ENCODE measurements at regions not wholly inside any gene's neighbourhood (a gene's known extent, or its start where the extent isn't known, plus 50 kb on each side); places are given as distances from the start of the nearest gene placed in this dataset.

DNA sequence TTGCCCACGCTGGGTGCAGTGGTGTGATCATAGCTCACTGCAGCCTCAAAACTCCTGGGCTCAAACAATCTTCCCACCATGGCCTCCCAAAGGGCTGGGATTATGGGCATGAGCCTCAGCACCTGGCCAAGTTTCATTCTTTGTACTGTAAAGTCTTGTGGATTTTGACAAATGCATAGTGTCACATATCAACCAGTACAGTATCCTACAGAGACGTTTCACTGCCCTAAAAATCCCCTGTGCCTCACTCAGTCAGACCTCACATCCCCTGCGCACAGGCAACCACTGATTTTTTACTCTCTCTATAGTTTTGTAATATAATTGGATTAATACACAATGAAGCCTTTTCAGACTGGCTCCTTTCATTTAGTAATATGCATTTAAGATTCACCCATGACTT, 130.7 kb upstream of the UBE2E1 start:
- no peaks in the 10 kb centered on the region for H3K9me3 Mint-ChIP-seq (ENCODE audit: low read depth, unreplicated experiment)
- intact Hi-C loops (cut with micrococcal nuclease; ENCODE audit: unreplicated experiment), result no loop called here
- TF ChIP-seq, protein P1, sequence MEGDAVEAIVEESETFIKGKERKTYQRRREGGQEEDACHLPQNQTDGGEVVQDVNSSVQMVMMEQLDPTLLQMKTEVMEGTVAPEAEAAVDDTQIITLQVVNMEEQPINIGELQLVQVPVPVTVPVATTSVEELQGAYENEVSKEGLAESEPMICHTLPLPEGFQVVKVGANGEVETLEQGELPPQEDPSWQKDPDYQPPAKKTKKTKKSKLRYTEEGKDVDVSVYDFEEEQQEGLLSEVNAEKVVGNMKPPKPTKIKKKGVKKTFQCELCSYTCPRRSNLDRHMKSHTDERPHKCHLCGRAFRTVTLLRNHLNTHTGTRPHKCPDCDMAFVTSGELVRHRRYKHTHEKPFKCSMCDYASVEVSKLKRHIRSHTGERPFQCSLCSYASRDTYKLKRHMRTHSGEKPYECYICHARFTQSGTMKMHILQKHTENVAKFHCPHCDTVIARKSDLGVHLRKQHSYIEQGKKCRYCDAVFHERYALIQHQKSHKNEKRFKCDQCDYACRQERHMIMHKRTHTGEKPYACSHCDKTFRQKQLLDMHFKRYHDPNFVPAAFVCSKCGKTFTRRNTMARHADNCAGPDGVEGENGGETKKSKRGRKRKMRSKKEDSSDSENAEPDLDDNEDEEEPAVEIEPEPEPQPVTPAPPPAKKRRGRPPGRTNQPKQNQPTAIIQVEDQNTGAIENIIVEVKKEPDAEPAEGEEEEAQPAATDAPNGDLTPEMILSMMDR (IDR thresholded peaks at IDR 0.05; ENCODE audit: unreplicated experiment), result no peak
- BruUV-seq (replicated peaks), result no TSS peak
- CTCF ChIA-PET, result no interaction called here
- H3K27me3 Mint-ChIP-seq (ENCODE audit: unreplicated experiment), result peaks cover 12% of the 10 kb centered on the region
- H3K27ac Mint-ChIP-seq (ENCODE audit: unreplicated experiment), result no peak overlapping the region
- H3K36me3 Mint-ChIP-seq (ENCODE audit: insufficient read depth, unreplicated experiment), result peaks cover 6% of the 10 kb centered on the region
- no peak for DNase-seq
- no peak overlapping the region for H3K4me3 Mint-ChIP-seq (ENCODE audit: low read depth, unreplicated experiment)
- H3K4me1 Mint-ChIP-seq (ENCODE audit: low read depth, unreplicated experiment), result no peaks in the 10 kb centered on the region

DNA sequence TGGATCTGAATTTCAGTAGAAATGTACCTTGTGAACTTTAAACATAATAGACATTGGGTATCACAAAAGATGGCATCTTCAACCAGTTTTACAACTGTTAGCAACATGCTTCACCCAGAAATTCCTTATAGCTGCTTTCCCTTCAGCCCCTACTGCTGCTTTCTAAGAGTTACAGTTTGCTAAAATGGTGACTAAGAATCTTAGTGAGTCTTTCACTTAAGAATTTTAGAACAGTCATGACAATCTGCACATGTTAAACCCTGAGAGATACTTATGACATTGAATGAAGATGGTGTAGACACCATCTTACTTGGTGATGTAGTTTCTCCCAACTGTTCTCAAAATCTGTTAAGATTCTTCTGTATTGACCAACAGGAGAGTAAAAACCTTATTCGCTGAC, 129.7 kb upstream of the UBE2E1 start:
- H3K9me3 Mint-ChIP-seq (ENCODE audit: low read depth, unreplicated experiment), result no peaks in the 10 kb centered on the region
- BruUV-seq (replicated peaks), result no TSS peak
- intact Hi-C loops (cut with micrococcal nuclease; ENCODE audit: unreplicated experiment), result no loop called here
- DNase-seq, result no peak
- H3K27me3 Mint-ChIP-seq (ENCODE audit: unreplicated experiment), result peaks cover 12% of the 10 kb centered on the region
- CTCF ChIA-PET, result interaction anchor here (1.0 kb wide), 1 partner anchor 20 kb away, joined by 3 read pairs; no protein-coding TSS in a partner anchor
- TF ChIP-seq, protein P1 (IDR thresholded peaks at IDR 0.05; ENCODE audit: unreplicated experiment), result no peak
- H3K4me3 Mint-ChIP-seq (ENCODE audit: low read depth, unreplicated experiment), result no peak overlapping the region
- no peaks in the 10 kb centered on the region for H3K4me1 Mint-ChIP-seq (ENCODE audit: low read depth, unreplicated experiment)
- H3K36me3 Mint-ChIP-seq (ENCODE audit: insufficient read depth, unreplicated experiment), result peaks cover 6% of the 10 kb centered on the region
- no peak overlapping the region for H3K27ac Mint-ChIP-seq (ENCODE audit: unreplicated experiment)

DNA sequence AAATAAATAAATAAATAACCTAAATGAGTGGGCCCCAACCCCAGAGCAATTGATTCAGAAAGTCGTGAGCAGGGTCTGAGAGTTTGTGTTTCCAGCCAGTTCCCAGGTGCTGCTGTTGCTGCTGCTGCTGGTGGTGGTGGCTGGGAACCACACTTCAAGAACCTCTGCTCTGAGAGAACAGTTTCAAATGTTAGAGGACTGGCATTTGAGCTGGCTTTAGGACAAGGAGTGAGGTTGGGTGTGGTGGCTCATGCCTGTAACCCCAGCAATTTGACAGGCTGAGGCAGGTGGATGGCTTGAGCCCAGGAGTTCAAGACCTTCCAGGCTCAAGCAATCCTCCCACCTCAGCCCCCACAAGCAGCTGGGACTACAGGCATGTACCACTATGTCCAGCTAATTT, 123.1 kb upstream of the UBE2E1 start:
- no peaks in the 10 kb centered on the region for H3K27me3 Mint-ChIP-seq (ENCODE audit: unreplicated experiment)
- CTCF ChIA-PET, result no interaction called here
- H3K4me1 Mint-ChIP-seq (ENCODE audit: low read depth, unreplicated experiment), result peaks cover 19% of the 10 kb centered on the region
- intact Hi-C loops (cut with micrococcal nuclease; ENCODE audit: unreplicated experiment), result no loop called here
- TF ChIP-seq, protein P1 (IDR thresholded peaks at IDR 0.05; ENCODE audit: unreplicated experiment), result no peak
- no peaks in the 10 kb centered on the region for H3K9me3 Mint-ChIP-seq (ENCODE audit: low read depth, unreplicated experiment)
- no peak for DNase-seq
- no TSS peak for BruUV-seq (replicated peaks)
- H3K27ac Mint-ChIP-seq (ENCODE audit: unreplicated experiment), result no peak overlapping the region
- no peak overlapping the region for H3K4me3 Mint-ChIP-seq (ENCODE audit: low read depth, unreplicated experiment)
- no peaks in the 10 kb centered on the region for H3K36me3 Mint-ChIP-seq (ENCODE audit: insufficient read depth, unreplicated experiment)

DNA sequence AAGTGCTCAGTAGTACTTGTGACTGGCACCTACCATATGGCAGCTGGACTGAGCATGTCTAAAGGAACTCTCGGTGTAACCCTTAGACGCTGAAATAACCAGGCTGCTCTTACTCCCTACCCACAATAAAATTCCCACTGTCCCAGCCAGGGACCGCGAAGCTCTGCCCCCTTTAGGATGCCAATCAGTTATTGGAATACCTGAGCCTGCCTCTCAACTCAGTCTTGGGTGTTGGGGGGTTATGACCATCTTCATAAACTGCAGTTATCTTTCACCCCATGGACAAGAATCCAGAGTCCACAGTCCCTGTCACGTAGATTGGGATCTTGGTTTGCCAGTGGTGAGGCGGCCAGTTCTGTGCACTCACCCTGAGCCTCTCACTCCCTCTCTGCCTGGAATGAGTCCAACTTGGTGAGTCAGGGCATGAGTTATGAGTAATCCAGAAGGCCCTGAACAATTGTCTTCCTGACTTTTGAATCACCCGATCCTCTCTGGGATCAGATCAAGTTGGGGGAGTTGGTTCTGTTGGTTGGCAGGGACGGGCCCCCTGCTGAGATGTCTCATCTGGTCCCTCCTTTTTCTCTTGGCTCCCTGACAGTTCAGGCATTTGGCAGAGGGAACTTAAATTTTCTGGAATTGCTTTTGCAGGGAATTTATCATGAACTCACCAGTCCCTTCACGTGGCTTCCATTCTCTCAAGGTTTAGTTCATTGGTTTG, 120.1 kb upstream of the UBE2E1 start:
- Mint-ChIP-seq H3K27me3 (ENCODE audit: unreplicated experiment) (no peaks in the 10 kb centered on the region), H3K9me3 (ENCODE audit: low read depth, unreplicated experiment) (no peaks in the 10 kb centered on the region), H3K36me3 (ENCODE audit: insufficient read depth, unreplicated experiment) (no peaks in the 10 kb centered on the region), H3K4me3 (ENCODE audit: low read depth, unreplicated experiment) (peak overlapping the region; percentile 22), H3K27ac (ENCODE audit: unreplicated experiment) (peak overlapping the region; percentile 61), H3K4me1 (ENCODE audit: low read depth, unreplicated experiment) (peaks cover 19% of the 10 kb centered on the region)
- BruUV-seq (replicated peaks), result no TSS peak
- TF ChIP-seq, protein P1 (IDR thresholded peaks at IDR 0.05; ENCODE audit: unreplicated experiment), result no peak
- intact Hi-C loops (cut with micrococcal nuclease; ENCODE audit: unreplicated experiment), result no loop called here
- CTCF ChIA-PET, result no interaction called here
- peak; percentile 86 for DNase-seq

Measured in Calu3 (cell line).